H1 (cell line): ENCODE measurements at regions not wholly inside any gene's neighbourhood (a gene's known extent, or its start where the extent isn't known, plus 50 kb on each side); places are given as distances from the start of the nearest gene placed in this dataset.
"Not testable (repeated sequence)": the region's sequence is repeated elsewhere in the genome, so short reads cannot be mapped to it uniquely, and the experiment has no call there.

Source experiments
- CTCF ChIA-PET: fragments of 300-600 bp; sonication (Branson Sonifier 250); formaldehyde crosslinking; loops from one replicate; lab custom pipeline; 2021; ENCODE audit not compliant: partially characterized antibody; lab: Charles Lee
- POLR2A ChIA-PET: fragments of 300-600 bp; sonication (Branson Sonifier 250); formaldehyde crosslinking; loops from one replicate; lab custom pipeline; 2021; ENCODE audit warnings: inconsistent platforms; ENCODE audit not compliant: partially characterized antibody; lab: Charles Lee
- DNase-seq, 2 experiments: peaks; one replicate each; pipeline versions ENCODE4 v3.0.0 to v3.0.0-alpha.2; 2010 to 2022; ENCODE audit warnings: low spot score in 2 of 2, low read depth in 1 of 2, mixed read lengths in 1 of 2
- FAIRE-seq: peaks from 2 replicates; lab custom pipeline; 2011; peaks lifted over from hg19 to GRCh38; lab: Jason Lieb, UNC
- H2AFZ ChIP-seq: 2 replicates; pipeline ENCODE4 v1.8.1; 2012; ENCODE audit warnings: low read length, inconsistent platforms
- H2AK5ac ChIP-seq: 2 replicates; pipeline ENCODE4 v1.6.1; 2013; ENCODE audit warnings: low read depth, low read length
- H2BK120ac ChIP-seq: replicated peaks from 2 replicates; pipeline ENCODE3; 2013; ENCODE audit warnings: low read depth, low read length, inconsistent platforms
- H2BK12ac ChIP-seq: 2 replicates; pipeline ENCODE4 v1.6.1; 2013; ENCODE audit warnings: low read depth, low read length
- H2BK15ac ChIP-seq: 2 replicates; pipeline ENCODE4 v1.6.1; 2013; ENCODE audit warnings: low read length
- H2BK20ac ChIP-seq: 2 replicates; pipeline ENCODE4 v1.6.1; 2013; ENCODE audit warnings: low read length
- H2BK5ac ChIP-seq: 2 replicates; pipeline ENCODE4 v1.6.1; 2013; ENCODE audit warnings: low read depth, low read length
- H3K14ac ChIP-seq: 2 replicates; pipeline ENCODE4 v1.6.1; 2013; ENCODE audit warnings: inconsistent platforms; ENCODE audit not compliant: insufficient read length
- H3K18ac ChIP-seq: 2 replicates; pipeline ENCODE4 v1.6.1; 2013; ENCODE audit warnings: low read length; ENCODE audit errors: extremely low read depth
- H3K23ac ChIP-seq: 2 replicates; pipeline ENCODE4 v1.6.1; 2013; ENCODE audit warnings: inconsistent platforms; ENCODE audit not compliant: insufficient read length
- H3K23me2 ChIP-seq: 2 replicates; pipeline ENCODE4 v1.6.1; 2013; ENCODE audit warnings: low read depth, low read length
- H3K27ac ChIP-seq: 2 replicates; pipeline ENCODE4 v1.6.1; 2011; ENCODE audit warnings: low read depth, low read length, inconsistent platforms
- H3K27me3 ChIP-seq, 4 experiments: replicated peaks in 1 of 4; 1 replicate in 1 of 4; 2 replicates in 3 of 4; pipeline versions ENCODE4 v1.6.1 to v1.8.1; 2011 to 2013; ENCODE audit warnings: low read length in 3 of 4, mild to moderate bottlenecking in 3 of 4, inconsistent platforms in 2 of 4, mixed read lengths in 2 of 4, moderate library complexity in 1 of 4; ENCODE audit not compliant: control insufficient read depth in 3 of 4, insufficient read depth in 3 of 4; ENCODE audit errors: extremely low read depth in 1 of 4
- H3K36me3 ChIP-seq, 4 experiments: 2 replicates each; pipeline versions ENCODE4 v1.6.1 to v1.8.1; 2011 to 2013; ENCODE audit warnings: mild to moderate bottlenecking in 4 of 4, low read length in 3 of 4, moderate library complexity in 2 of 4, control low read depth in 1 of 4, inconsistent platforms in 1 of 4; ENCODE audit not compliant: insufficient read depth in 4 of 4, control insufficient read depth in 2 of 4
- H3K4ac ChIP-seq: replicated peaks from 2 replicates; pipeline ENCODE3; 2013; ENCODE audit warnings: low read length, low read depth, mixed read lengths, inconsistent platforms; ENCODE audit not compliant: insufficient read length
- H3K4me1 ChIP-seq, 4 experiments: replicated peaks in 1 of 4; 1 replicate in 1 of 4; 2 replicates in 3 of 4; pipeline versions ENCODE4 v1.6.1 to v1.8.1; 2011 to 2013; ENCODE audit warnings: low read length in 3 of 4, inconsistent platforms in 2 of 4, mixed read lengths in 1 of 4; ENCODE audit not compliant: insufficient read depth in 4 of 4, control insufficient read depth in 3 of 4
- H3K4me2 ChIP-seq, 2 experiments: 2 replicates each; pipeline versions ENCODE4 v1.6.1 to v1.8.1; 2011 to 2013; ENCODE audit warnings: low read depth in 2 of 2, low read length in 2 of 2, control low read depth in 1 of 2, inconsistent platforms in 1 of 2, mild to moderate bottlenecking in 1 of 2; ENCODE audit not compliant: insufficient read depth in 1 of 2
- H3K4me3 ChIP-seq, 4 experiments: fragments of 200-600, 300-600 bp in 1 of 4; sonication (generic), shearing (Covaris generic), sonication (Bioruptor Twin) in 1 of 4; 2 replicates each; pipeline versions ENCODE4 v1.5.1 to v1.8.1; 2011 to 2016; ENCODE audit warnings: low read length in 4 of 4, low read depth in 3 of 4, control low read depth in 2 of 4, inconsistent platforms in 2 of 4, mild to moderate bottlenecking in 2 of 4, mixed read lengths in 1 of 4, moderate library complexity in 1 of 4; ENCODE audit not compliant: insufficient read depth in 2 of 4; ENCODE audit errors: extremely low read depth in 1 of 4
- H3K56ac ChIP-seq: replicated peaks from 2 replicates; pipeline ENCODE3; 2013; ENCODE audit warnings: low read depth, mild to moderate bottlenecking, mixed read lengths, low read length, inconsistent platforms; ENCODE audit not compliant: insufficient read length
- H3K79me1 ChIP-seq: 2 replicates; pipeline ENCODE4 v1.6.1; 2013; ENCODE audit warnings: low read depth, low read length, control low read depth
- H3K79me2 ChIP-seq, 2 experiments: 2 replicates each; pipeline versions ENCODE4 v1.6.1 to v1.8.1; 2012 to 2013; ENCODE audit warnings: low read length in 2 of 2, mild to moderate bottlenecking in 2 of 2, inconsistent platforms in 1 of 2; ENCODE audit not compliant: insufficient read depth in 2 of 2, control insufficient read depth in 1 of 2
- H3K9ac ChIP-seq, 4 experiments: replicated peaks in 1 of 4; 1 replicate in 1 of 4; 2 replicates in 3 of 4; pipeline versions ENCODE4 v1.6.1 to v1.8.1; 2011 to 2013; ENCODE audit warnings: low read depth in 3 of 4, low read length in 3 of 4, control low read depth in 2 of 4, mild to moderate bottlenecking in 2 of 4, moderate library complexity in 2 of 4, inconsistent platforms in 1 of 4; ENCODE audit errors: extremely low read depth in 1 of 4
- H3K9me3 ChIP-seq, 2 experiments: 2 replicates each; pipeline versions ENCODE4 v1.6.1 to v1.8.1; 2012 to 2013; ENCODE audit warnings: mild to moderate bottlenecking in 2 of 2, moderate library complexity in 2 of 2, control low read depth in 1 of 2, inconsistent platforms in 1 of 2, low read depth in 1 of 2, low read length in 1 of 2, mixed read lengths in 1 of 2; ENCODE audit not compliant: insufficient read depth in 2 of 2
- H4K20me1 ChIP-seq, 2 experiments: replicated peaks in 1 of 2; 2 replicates each; pipeline versions ENCODE3 to v1.8.1; 2011 to 2013; ENCODE audit warnings: inconsistent platforms in 2 of 2, low read length in 2 of 2, mild to moderate bottlenecking in 1 of 2; ENCODE audit not compliant: insufficient read depth in 2 of 2, control insufficient read depth in 1 of 2
- H4K5ac ChIP-seq: 2 replicates; pipeline ENCODE4 v1.6.1; 2013; ENCODE audit warnings: low read length, low read depth, mixed read lengths, inconsistent platforms; ENCODE audit not compliant: insufficient read length
- H4K8ac ChIP-seq: 2 replicates; pipeline ENCODE4 v1.8.0; 2013; ENCODE audit warnings: mild to moderate bottlenecking, moderate library complexity, low read length, inconsistent platforms; ENCODE audit not compliant: insufficient read depth; ENCODE audit errors: extremely low read depth
- H4K91ac ChIP-seq: replicated peaks from 2 replicates; pipeline ENCODE3; 2013; ENCODE audit warnings: low read length, mixed read lengths, inconsistent platforms; ENCODE audit not compliant: insufficient read length
- WGBS, 2 experiments: shearing (Covaris generic) in 1 of 2; methylation state at CpG; one replicate each; pipeline versions ENCODE4 v1.1.6 to v1.1.7; 2013 to 2015; ENCODE audit warnings: low lambda C conversion rate in 2 of 2, mixed read lengths in 2 of 2, inconsistent platforms in 1 of 2, low coverage in 1 of 2, missing lambda C conversion rate in 1 of 2; ENCODE audit not compliant: insufficient replicate concordance in 2 of 2, insufficient coverage in 1 of 2, insufficient read length in 1 of 2; ENCODE audit errors: extremely low coverage in 1 of 2, missing lambda C conversion rate in 1 of 2; 5-methylcytosine and 5-hydroxymethylcytosine counted together

DNA sequence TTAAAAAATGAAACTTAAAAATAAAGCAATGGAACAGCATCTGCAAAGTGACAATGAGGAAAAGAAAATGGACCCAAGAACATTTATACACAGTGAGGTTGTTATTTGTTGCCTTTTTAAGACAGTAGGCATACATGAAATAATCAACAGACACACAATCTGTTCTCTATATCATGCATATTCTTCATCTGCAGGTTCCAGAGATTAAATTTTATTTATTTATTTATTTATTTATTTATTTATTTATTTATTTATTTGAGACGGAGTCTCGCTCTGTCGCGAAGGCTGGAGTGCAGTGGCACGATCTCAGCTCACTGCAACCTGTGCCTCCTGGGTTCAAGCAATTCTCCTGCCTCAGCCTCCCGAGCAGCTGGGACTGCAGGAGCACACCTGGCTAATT, 114.4 kb upstream of the ATP2B1 start:
- H2AFZ ChIP-seq, H4K20me1 ChIP-seq, H3K36me3 ChIP-seq, CTCF ChIA-PET, FAIRE-seq, H3K9ac ChIP-seq, H3K9me3 ChIP-seq, H3K4me2 ChIP-seq, H3K14ac ChIP-seq, H4K8ac ChIP-seq, H3K79me1 ChIP-seq, H3K79me2 ChIP-seq, H2BK5ac ChIP-seq, H4K5ac ChIP-seq, H3K18ac ChIP-seq, DNase-seq, H3K56ac ChIP-seq, H2BK12ac ChIP-seq, H2AK5ac ChIP-seq, H3K27ac ChIP-seq, H3K23ac ChIP-seq, H3K23me2 ChIP-seq, H3K4me1 ChIP-seq, H3K27me3 ChIP-seq, H3K4me3 ChIP-seq, H2BK20ac ChIP-seq, H2BK15ac ChIP-seq, H2BK120ac ChIP-seq, H4K91ac ChIP-seq, H3K4ac ChIP-seq, POLR2A ChIA-PET: not testable (repeated sequence)
- WGBS, 2 experiments = 88% methylated on average over 6 of the region's 6 CpGs; no CpG with 5 or more reads in 1 of the 2 experiments
